ENCODE measurements at regions not wholly inside any gene's neighbourhood (a gene's known extent, or its start where the extent isn't known, plus 50 kb on each side); places are given as distances from the start of the nearest gene placed in this dataset.
"Not testable (repeated sequence)": the region's sequence is repeated elsewhere in the genome, so short reads cannot be mapped to it uniquely, and the experiment has no call there.

DNA sequence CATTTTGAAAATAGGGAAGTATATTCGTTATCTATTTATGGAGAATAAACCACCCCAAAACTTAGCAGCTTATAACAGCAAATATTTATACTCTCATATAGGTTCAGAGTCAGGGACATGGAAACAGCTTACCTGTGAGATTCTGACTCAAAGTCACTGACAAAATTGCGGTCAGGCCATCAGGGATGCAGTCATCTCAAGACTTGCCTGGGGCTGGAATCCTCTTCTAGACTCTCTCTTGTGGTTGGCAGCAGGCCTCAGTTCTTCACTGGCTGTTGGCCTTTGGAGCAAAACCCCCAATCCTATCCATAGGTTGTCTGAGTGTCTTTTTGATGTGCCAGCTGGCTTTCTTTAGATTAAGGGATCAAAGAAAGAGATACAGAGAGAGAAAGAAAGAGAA, 275.6 kb downstream of the SEC61B start:
- TF ChIP-seq ZNF274 (IDR thresholded peaks at IDR 0.05; ENCODE audit: low read depth, low read length): no peak
- H3K4me3 ChIP-seq (ENCODE audit: low read length): no peak overlapping the region

- not testable (repeated sequence) for H3K4me3 ChIP-seq (ENCODE audit: low read length)
Measured at GRCh38 chr9:99498979-99499378, 276.9 kb downstream of the SEC61B start.

GRCh38 chr9:99505936-99506335, 283.9 kb downstream of the SEC61B start:
- no peak overlapping the region for H3K4me3 ChIP-seq (ENCODE audit: low read length)
- TF ChIP-seq ZNF274 (IDR thresholded peaks at IDR 0.05; ENCODE audit: low read depth, low read length): no peak

DNA sequence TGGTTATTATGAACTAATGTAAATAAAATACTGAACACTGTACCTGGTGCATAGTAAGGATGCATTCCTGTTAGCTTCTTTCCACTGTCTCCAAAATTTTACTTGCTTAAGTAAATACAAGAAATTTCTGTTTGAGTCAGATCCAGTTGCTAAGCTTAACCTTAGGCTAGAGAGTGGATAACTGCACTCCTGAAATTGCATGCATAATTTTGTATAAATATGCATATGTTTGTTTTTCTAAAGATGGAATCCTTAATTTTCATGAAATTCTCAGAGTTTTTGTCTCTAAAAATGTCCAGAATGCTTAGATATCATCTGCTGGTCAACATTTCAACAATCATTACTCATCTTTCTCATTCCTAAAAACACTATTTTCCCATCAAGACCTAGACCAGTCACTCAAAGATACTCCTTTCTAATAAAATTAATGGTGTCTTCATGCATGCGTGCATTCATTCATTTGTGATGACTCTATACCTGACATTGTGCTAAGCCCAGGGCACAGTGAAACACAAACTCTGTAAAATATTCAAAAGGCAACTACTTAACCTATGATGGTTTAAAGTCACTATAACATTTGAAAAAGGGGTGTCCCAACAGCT, 284.8 kb downstream of the SEC61B start:
- H3K4me3 ChIP-seq (ENCODE audit: low read length): no peak overlapping the region
- no peak for TF ChIP-seq ZNF274 (IDR thresholded peaks at IDR 0.05; ENCODE audit: low read depth, low read length)

DNA sequence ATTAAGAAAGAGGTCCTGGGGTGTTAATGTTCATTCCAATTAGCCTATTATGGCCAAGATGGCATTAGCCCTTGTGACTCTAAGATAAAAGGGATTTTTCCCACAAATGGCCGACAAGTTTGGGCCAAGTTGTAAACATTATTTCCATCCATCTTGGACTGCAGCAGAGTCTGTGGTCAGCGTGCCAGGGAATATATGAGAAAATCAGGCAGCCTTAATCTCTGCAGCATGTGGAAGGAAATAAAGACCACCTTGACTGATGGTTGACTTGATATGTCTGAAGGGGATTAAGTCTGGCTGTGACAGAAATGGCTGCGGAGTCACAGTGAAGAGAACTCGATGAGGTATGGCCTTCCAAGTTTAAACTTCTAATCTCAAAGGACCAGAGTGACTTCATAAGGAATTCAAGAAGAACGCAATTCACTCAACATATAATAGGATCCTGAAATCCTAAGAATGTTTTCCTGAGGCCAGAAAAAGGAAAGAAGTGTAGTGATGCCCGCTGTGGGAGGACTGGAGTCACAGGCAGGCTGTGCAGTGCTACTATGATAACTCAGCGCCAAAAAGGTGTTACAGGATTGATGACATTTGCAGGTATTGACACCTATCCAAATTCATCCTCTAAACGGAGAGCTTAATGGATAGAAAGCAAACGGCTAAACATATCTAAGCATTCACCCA, 287.1 kb downstream of the SEC61B start:
- no peak overlapping the region for H3K4me3 ChIP-seq (ENCODE audit: low read length)
- no peak for TF ChIP-seq ZNF274 (IDR thresholded peaks at IDR 0.05; ENCODE audit: low read depth, low read length)

GRCh38 chr9:99509900-99510535, 287.9 kb downstream of the SEC61B start:
- H3K4me3 ChIP-seq (ENCODE audit: low read length): no peak overlapping the region
- TF ChIP-seq ZNF274 (IDR thresholded peaks at IDR 0.05; ENCODE audit: low read depth, low read length): no peak

GRCh38 chr9:99511723-99512122, 289.6 kb downstream of the SEC61B start:
- H3K4me3 ChIP-seq (ENCODE audit: low read length): no peak overlapping the region
- no peak for TF ChIP-seq ZNF274 (IDR thresholded peaks at IDR 0.05; ENCODE audit: low read depth, low read length)

DNA sequence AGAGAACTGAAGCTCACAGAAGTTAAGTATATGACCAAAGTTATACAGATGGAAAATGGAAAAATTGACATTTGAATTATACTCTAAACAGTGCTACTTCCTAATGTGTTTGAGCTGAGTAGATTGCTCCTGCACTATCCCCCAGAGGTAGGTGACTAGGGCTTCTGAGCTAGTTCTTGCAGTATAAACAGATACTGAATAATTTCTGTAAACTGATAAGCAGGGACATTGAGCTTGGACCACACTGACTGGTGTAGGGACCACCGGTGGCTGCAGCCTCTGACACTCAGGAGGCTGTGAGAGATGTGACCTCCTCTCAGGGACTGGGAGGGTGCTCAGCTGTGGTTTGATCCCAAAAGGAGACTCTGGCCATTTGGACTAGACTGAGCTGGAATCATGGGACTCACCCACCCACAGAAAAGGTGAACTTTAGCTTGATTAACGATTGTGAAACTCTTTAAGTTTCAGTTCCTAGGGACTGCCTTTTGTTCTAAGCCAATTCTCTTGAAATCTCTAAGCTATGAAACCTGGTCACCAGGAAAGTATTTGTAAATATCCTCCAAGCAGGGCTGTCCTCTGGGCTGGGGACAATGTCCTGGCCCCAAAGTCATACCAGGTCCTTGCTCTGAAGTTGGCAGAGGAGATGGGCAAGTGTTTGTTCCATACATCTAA, 291.5 kb downstream of the SEC61B start:
- peak overlapping the region; percentile 15; the same call in 1 of the 2 replicates for H3K4me3 ChIP-seq (ENCODE audit: low read length)
- TF ChIP-seq ZNF274 (IDR thresholded peaks at IDR 0.05; ENCODE audit: low read depth, low read length): no peak

DNA sequence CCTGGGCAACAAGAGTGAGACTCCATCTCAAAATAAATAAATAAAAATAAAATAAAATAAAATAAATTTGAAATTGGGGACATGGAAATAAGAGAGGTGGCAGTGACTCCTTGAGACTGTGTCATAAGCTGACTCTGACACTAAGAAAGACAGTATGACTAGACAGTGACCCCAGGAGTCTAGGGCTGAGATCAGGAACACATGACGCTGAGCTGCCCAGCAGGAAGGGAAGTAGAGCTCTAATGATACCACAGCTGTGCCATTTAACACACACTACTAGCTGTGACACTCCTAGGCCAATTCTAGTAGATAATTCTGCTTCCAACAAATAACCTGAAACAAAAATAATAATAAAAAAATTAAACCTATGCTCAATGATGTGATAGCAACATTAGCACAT, 293.0 kb downstream of the SEC61B start:
- no peak overlapping the region for H3K4me3 ChIP-seq (ENCODE audit: low read length)

GRCh38 chr9:99515895-99516656, 294.0 kb downstream of the SEC61B start:
- TF ChIP-seq ZNF274 (IDR thresholded peaks at IDR 0.05; ENCODE audit: low read depth, low read length): no peak
- H3K4me3 ChIP-seq (ENCODE audit: low read length): no peak overlapping the region

More for the DNA sequence above, 293.0 kb downstream of the SEC61B start:
- TF ChIP-seq ZNF274 (IDR thresholded peaks at IDR 0.05; ENCODE audit: low read depth, low read length): no peak

DNA sequence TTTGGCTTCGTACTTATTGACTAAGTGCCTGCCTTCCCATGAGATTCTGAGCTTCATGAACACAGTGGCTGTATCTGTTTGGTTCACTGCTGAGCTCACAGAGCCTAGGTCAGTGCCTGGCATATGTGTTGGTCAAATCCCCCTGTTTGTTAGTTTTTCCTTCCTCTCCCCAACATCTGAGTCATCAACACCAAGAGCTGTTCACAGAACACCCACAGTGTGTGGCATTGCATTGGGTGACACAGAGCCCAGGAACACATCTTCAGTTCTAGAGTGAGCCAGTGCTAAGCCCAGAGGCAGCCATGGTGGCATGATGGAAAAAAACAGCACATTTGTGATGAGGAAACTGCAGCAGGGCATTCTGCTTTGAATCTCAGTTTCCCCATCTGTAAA, 294.6 kb downstream of the SEC61B start:
- no peak overlapping the region for H3K4me3 ChIP-seq (ENCODE audit: low read length)
- no peak for TF ChIP-seq ZNF274 (IDR thresholded peaks at IDR 0.05; ENCODE audit: low read depth, low read length)

DNA sequence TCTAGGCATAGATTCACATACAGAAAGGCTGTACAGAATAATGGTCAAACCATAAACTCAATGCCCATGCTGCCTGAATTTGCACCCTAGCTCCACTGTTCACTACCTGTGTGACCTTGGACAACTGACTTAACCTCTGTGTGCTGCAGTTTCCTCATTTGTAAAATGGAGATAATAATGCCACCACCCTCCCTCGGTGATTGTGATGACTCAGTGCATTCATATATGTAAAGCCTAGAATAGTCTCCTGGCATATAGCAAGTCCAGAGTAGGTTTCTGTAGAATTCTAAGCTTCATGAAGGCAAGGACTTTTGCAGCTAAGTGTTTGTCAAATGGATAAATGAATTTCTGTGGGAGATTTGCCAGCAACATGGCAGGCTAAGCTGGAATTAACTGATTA, 297.8 kb upstream of the NR4A3 start:
- TF ChIP-seq ZNF274 (IDR thresholded peaks at IDR 0.05; ENCODE audit: low read depth, low read length): no peak
- H3K4me3 ChIP-seq (ENCODE audit: low read length): no peak overlapping the region

GRCh38 chr9:99531313-99531712, 290.4 kb upstream of the NR4A3 start:
- no peak for TF ChIP-seq ZNF274 (IDR thresholded peaks at IDR 0.05; ENCODE audit: low read depth, low read length)
- no peak overlapping the region for H3K4me3 ChIP-seq (ENCODE audit: low read length)

- TF ChIP-seq ZNF274 (IDR thresholded peaks at IDR 0.05; ENCODE audit: low read depth, low read length): no peak
- no peak overlapping the region for H3K4me3 ChIP-seq (ENCODE audit: low read length)
Measured at GRCh38 chr9:99533421-99533820, 288.3 kb upstream of the NR4A3 start.

Measured in GM08714 (cell line).